H9 (cell line): ENCODE measurements at regions not wholly inside any gene's neighbourhood (a gene's known extent, or its start where the extent isn't known, plus 50 kb on each side); places are given as distances from the start of the nearest gene placed in this dataset.

Experiments used
- DNase-seq: peaks from one replicate; pipeline ENCODE4 v3.0.0-alpha.2; 2017
- H2AFZ ChIP-seq: one replicate; pipeline ENCODE4 v1.6.1; 2013; ENCODE audit warnings: mild to moderate bottlenecking, low read length, control low read depth, moderate library complexity
- H2AK5ac ChIP-seq: 2 replicates; pipeline ENCODE4 v1.6.1; 2013; ENCODE audit warnings: low read length, control low read depth, mixed read lengths; ENCODE audit not compliant: insufficient read length
- H2BK120ac ChIP-seq: one replicate; pipeline ENCODE4 v1.6.1; 2013; ENCODE audit warnings: low read depth, mild to moderate bottlenecking, low read length, control low read depth, inconsistent platforms; ENCODE audit not compliant: poor library complexity, severe bottlenecking
- H2BK12ac ChIP-seq: 2 replicates; pipeline ENCODE4 v1.6.1; 2013; ENCODE audit warnings: low read length, control low read depth, mixed read lengths, low read depth; ENCODE audit not compliant: insufficient read length
- H2BK15ac ChIP-seq: 2 replicates; pipeline ENCODE4 v1.6.1; 2013; ENCODE audit warnings: low read depth, low read length, control low read depth
- H2BK20ac ChIP-seq: one replicate; pipeline ENCODE4 v1.6.1; 2013; ENCODE audit warnings: low read depth, mild to moderate bottlenecking, low read length, control low read depth, inconsistent platforms; ENCODE audit not compliant: poor library complexity, severe bottlenecking
- H2BK5ac ChIP-seq: 2 replicates; pipeline ENCODE4 v1.6.1; 2013; ENCODE audit warnings: low read length, control low read depth, mixed read lengths; ENCODE audit not compliant: insufficient read length
- H3K14ac ChIP-seq: 2 replicates; pipeline ENCODE4 v1.6.1; 2013; ENCODE audit warnings: low read length, control low read depth; ENCODE audit not compliant: insufficient read depth
- H3K18ac ChIP-seq: 2 replicates; pipeline ENCODE4 v1.6.1; 2013; ENCODE audit warnings: low read depth, mild to moderate bottlenecking, mixed read lengths, low read length, control low read depth; ENCODE audit not compliant: insufficient read length
- H3K23ac ChIP-seq: 2 replicates; pipeline ENCODE4 v1.6.1; 2013; ENCODE audit warnings: low read length, control low read depth, mixed read lengths, low read depth; ENCODE audit not compliant: insufficient read length
- H3K23me2 ChIP-seq: 2 replicates; pipeline ENCODE4 v1.6.1; 2013; ENCODE audit warnings: low read depth, mild to moderate bottlenecking, mixed read lengths, low read length, control low read depth; ENCODE audit not compliant: insufficient read length, poor library complexity, severe bottlenecking
- H3K27ac ChIP-seq: 2 replicates; pipeline ENCODE4 v1.5.1; 2013; ENCODE audit warnings: low read length, control low read depth, mixed read lengths, low read depth; ENCODE audit not compliant: insufficient read length
- H3K27me3 ChIP-seq: 2 replicates; pipeline ENCODE4 v1.6.1; 2013; ENCODE audit warnings: low read length, control low read depth, inconsistent platforms; ENCODE audit not compliant: insufficient read depth
- H3K4ac ChIP-seq: 2 replicates; pipeline ENCODE4 v1.6.1; 2013; ENCODE audit warnings: low read depth, mild to moderate bottlenecking, control low read depth, inconsistent platforms, low read length, moderate library complexity
- H3K4me1 ChIP-seq: 2 replicates; pipeline ENCODE4 v1.6.1; 2013; ENCODE audit warnings: low read length, control low read depth, inconsistent platforms; ENCODE audit not compliant: insufficient read depth
- H3K4me2 ChIP-seq: 2 replicates; pipeline ENCODE4 v1.6.1; 2013; ENCODE audit warnings: low read length, control low read depth, mixed read lengths; ENCODE audit not compliant: insufficient read length, insufficient read depth
- H3K56ac ChIP-seq: 2 replicates; pipeline ENCODE4 v1.6.1; 2013; ENCODE audit warnings: low read depth, mild to moderate bottlenecking, mixed read lengths, low read length, control low read depth; ENCODE audit not compliant: insufficient read length
- H3K79me1 ChIP-seq: 2 replicates; pipeline ENCODE4 v1.6.1; 2013; ENCODE audit warnings: low read depth, mild to moderate bottlenecking, moderate library complexity, low read length, control low read depth, inconsistent platforms; ENCODE audit not compliant: insufficient read depth, poor library complexity, severe bottlenecking
- H3K79me2 ChIP-seq: 2 replicates; pipeline ENCODE4 v1.6.1; 2013; ENCODE audit warnings: low read length, control low read depth, inconsistent platforms; ENCODE audit not compliant: insufficient read depth
- H3K9ac ChIP-seq: 2 replicates; pipeline ENCODE4 v1.6.1; 2013; ENCODE audit warnings: low read length, control low read depth, mixed read lengths; ENCODE audit not compliant: insufficient read length; ENCODE audit errors: extremely low read depth
- H3K9me3 ChIP-seq: one replicate; pipeline ENCODE4 v1.6.1; 2013; ENCODE audit warnings: low read depth, low read length, inconsistent platforms; ENCODE audit not compliant: control insufficient read depth
- H3T11ph ChIP-seq: one replicate; pipeline ENCODE4 v1.6.1; 2013; ENCODE audit warnings: mild to moderate bottlenecking, low read length, control low read depth, inconsistent platforms
- H4K20me1 ChIP-seq: one replicate; pipeline ENCODE4 v1.6.1; 2013; ENCODE audit not compliant: control insufficient read depth, insufficient read length, insufficient read depth
- H4K5ac ChIP-seq: 2 replicates; pipeline ENCODE4 v1.6.1; 2013; ENCODE audit warnings: low read depth, mild to moderate bottlenecking, mixed read lengths, low read length, control low read depth; ENCODE audit not compliant: insufficient read length
- H4K8ac ChIP-seq: replicated peaks from 2 replicates; pipeline ENCODE4 v1.6.1; 2013; ENCODE audit warnings: low read length, control low read depth, mixed read lengths, low read depth; ENCODE audit not compliant: insufficient read length
- H4K91ac ChIP-seq: 2 replicates; pipeline ENCODE4 v1.6.1; 2013; ENCODE audit warnings: low read depth, mild to moderate bottlenecking, moderate library complexity, mixed read lengths, low read length, control low read depth; ENCODE audit not compliant: insufficient read length
- H3K27ac Mint-ChIP-seq, 3 experiments: 2 replicates in 2 of 3; 3 replicates in 1 of 3; pipeline ENCODE4 v1.8.0; 2020 to 2021; ENCODE audit warnings: mixed read lengths in 3 of 3, mild to moderate bottlenecking in 1 of 3, moderate library complexity in 1 of 3
- H3K27me3 Mint-ChIP-seq: 2 replicates; pipeline ENCODE4 v1.8.0; 2021; ENCODE audit warnings: low read depth, mild to moderate bottlenecking, moderate library complexity, mixed read lengths
- H3K36me3 Mint-ChIP-seq, 3 experiments: 2 replicates in 2 of 3; 3 replicates in 1 of 3; pipeline ENCODE4 v1.8.0; 2020 to 2021; ENCODE audit warnings: low read depth in 3 of 3, mixed read lengths in 3 of 3; ENCODE audit not compliant: insufficient read depth in 1 of 3
- H3K4me1 Mint-ChIP-seq, 2 experiments: 2 replicates each; pipeline ENCODE4 v1.8.0; 2020; ENCODE audit warnings: mixed read lengths in 2 of 2
- H3K4me3 Mint-ChIP-seq, 2 experiments: 2 replicates in 1 of 2; 3 replicates in 1 of 2; pipeline ENCODE4 v1.8.0; 2020 to 2021; ENCODE audit warnings: mild to moderate bottlenecking in 2 of 2, mixed read lengths in 2 of 2, moderate library complexity in 1 of 2
- H3K9me3 Mint-ChIP-seq, 2 experiments: 2 replicates in 1 of 2; 3 replicates in 1 of 2; pipeline ENCODE4 v1.8.0; 2020; ENCODE audit warnings: mild to moderate bottlenecking in 2 of 2, mixed read lengths in 2 of 2, moderate library complexity in 1 of 2
- CTCF ChIP-seq: fragments of 200-600 bp; sonication (generic); conservative IDR thresholded peaks from 3 replicates; pipeline ENCODE4 v1.8.0; 2021; ENCODE audit warnings: antibody characterized with exemption, mild to moderate bottlenecking
- WGBS: extraction: QIAGEN DNeasy Blood & Tissue Kit; methylation state at CpG from one replicate; pipeline ENCODE4 v1.1.7; 2013; ENCODE audit warnings: missing lambda C conversion rate, low lambda C conversion rate, mixed read lengths; ENCODE audit not compliant: insufficient read length; ENCODE audit errors: extremely low coverage; 5-methylcytosine and 5-hydroxymethylcytosine counted together

DNA sequence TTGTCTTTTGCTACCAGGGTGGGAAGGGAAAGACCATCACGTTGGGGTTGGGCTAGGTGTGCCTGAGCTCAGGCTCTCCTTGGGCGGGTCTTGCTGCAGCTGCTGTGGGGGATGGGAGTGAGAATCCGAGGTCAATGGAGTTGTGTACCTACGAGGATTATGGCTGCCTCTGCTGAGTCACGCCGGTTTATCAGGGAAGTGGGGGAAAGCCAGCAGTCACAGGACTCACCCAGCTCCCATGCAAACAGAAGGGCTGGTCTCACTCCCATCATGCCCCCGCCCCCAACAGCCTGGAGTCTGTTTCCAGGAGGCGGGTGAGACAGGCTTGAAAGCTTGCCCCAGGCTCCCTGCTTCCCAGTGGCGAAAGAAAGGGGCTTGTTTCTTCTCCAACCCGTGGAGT is 1259.0 kb upstream of the GOT2 start:
- no peak overlapping the region for H3K18ac ChIP-seq
- H3K4me1 Mint-ChIP-seq: peaks cover 3 to 8% of the 10 kb centered on the region in 2 experiments; a peak in 2 of 4 replicates

More for the DNA sequence above, 1259.0 kb upstream of the GOT2 start:
- Mint-ChIP-seq H3K4me3 (no peak overlapping the region), H3K27ac (peak overlapping the region in 1 of 3 experiments; percentile 75; a peak in 1 of 7 replicates), H3K9me3 (peaks cover 10 to 21% of the 10 kb centered on the region in 2 experiments; a peak in 4 of 5 replicates), H3K36me3 (peaks cover 0 to 25% (median 2%) of the 10 kb centered on the region in 3 experiments; a peak in 4 of 7 replicates), H3K27me3 (no peaks in the 10 kb centered on the region)
- H3K23ac ChIP-seq: no peak overlapping the region
- H4K8ac ChIP-seq: no peak overlapping the region
- DNase-seq: no peak
- H3K4me2 ChIP-seq: no peak overlapping the region
- H2BK120ac ChIP-seq: no peak overlapping the region
- H3K27ac ChIP-seq: no peak overlapping the region
- no peak overlapping the region for H2BK20ac ChIP-seq
- no peak overlapping the region for H3K14ac ChIP-seq
- H4K91ac ChIP-seq: no peak overlapping the region
- H3K9ac ChIP-seq: no peak overlapping the region
- no peak overlapping the region for H3T11ph ChIP-seq
- no peaks in the 10 kb centered on the region for H3K23me2 ChIP-seq
- H3K79me1 ChIP-seq: no peaks in the 10 kb centered on the region
- H2BK5ac ChIP-seq: no peak overlapping the region
- H3K4me1 ChIP-seq: no peaks in the 10 kb centered on the region
- no CpG with 5 or more reads among the region's 10 CpGs for WGBS
- no peak for TF ChIP-seq CTCF
- no peak overlapping the region for H3K56ac ChIP-seq
- H3K79me2 ChIP-seq: no peaks in the 10 kb centered on the region
- no peak overlapping the region for H2AK5ac ChIP-seq
- H2BK12ac ChIP-seq: no peak overlapping the region
- no peak overlapping the region for H4K5ac ChIP-seq
- H2AFZ ChIP-seq: no peak overlapping the region
- H4K20me1 ChIP-seq: no peaks in the 10 kb centered on the region
- H3K4ac ChIP-seq: no peak overlapping the region
- no peaks in the 10 kb centered on the region for H3K9me3 ChIP-seq
- no peaks in the 10 kb centered on the region; the same call in 1 of the 2 replicates for H3K27me3 ChIP-seq
- H2BK15ac ChIP-seq: no peak overlapping the region
